ENCODE measurements at regions not wholly inside any gene's neighbourhood (a gene's known extent, or its start where the extent isn't known, plus 50 kb on each side); places are given as distances from the start of the nearest gene placed in this dataset.
"Not testable (repeated sequence)": the region's sequence is repeated elsewhere in the genome, so short reads cannot be mapped to it uniquely, and the experiment has no call there.

DNA sequence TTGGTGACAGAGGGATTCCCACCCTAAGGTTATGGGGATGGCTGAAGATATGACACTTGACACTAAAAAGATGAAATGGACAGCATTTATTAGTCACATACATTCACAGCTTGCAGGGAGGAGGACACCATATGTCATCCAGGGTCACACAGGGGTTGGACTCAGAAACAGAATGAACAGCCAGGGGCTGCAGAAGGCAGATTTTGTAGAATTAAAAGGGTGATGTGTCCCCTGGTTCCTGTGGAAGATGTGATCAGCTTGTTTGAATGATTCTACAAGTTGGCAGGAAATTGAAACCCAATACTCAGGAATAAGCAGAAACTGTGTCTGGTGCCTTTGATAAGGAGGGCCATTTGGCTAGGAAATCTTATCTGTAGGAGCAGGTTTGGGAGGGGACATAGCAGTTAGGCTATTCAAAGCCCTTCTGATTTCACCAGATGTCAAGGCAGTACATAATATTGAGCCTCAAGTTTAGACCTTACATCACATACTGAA is 102.3 kb upstream of the GRIN3A start:
- H3K27ac ChIP-seq, result no peak overlapping the region
- TF ChIP-seq, protein P1, sequence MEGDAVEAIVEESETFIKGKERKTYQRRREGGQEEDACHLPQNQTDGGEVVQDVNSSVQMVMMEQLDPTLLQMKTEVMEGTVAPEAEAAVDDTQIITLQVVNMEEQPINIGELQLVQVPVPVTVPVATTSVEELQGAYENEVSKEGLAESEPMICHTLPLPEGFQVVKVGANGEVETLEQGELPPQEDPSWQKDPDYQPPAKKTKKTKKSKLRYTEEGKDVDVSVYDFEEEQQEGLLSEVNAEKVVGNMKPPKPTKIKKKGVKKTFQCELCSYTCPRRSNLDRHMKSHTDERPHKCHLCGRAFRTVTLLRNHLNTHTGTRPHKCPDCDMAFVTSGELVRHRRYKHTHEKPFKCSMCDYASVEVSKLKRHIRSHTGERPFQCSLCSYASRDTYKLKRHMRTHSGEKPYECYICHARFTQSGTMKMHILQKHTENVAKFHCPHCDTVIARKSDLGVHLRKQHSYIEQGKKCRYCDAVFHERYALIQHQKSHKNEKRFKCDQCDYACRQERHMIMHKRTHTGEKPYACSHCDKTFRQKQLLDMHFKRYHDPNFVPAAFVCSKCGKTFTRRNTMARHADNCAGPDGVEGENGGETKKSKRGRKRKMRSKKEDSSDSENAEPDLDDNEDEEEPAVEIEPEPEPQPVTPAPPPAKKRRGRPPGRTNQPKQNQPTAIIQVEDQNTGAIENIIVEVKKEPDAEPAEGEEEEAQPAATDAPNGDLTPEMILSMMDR (IDR thresholded peaks at IDR 0.05), result no peak
- no peak for TF ChIP-seq ZFX (IDR thresholded peaks at IDR 0.05; ENCODE audit: borderline replicate concordance)

DNA sequence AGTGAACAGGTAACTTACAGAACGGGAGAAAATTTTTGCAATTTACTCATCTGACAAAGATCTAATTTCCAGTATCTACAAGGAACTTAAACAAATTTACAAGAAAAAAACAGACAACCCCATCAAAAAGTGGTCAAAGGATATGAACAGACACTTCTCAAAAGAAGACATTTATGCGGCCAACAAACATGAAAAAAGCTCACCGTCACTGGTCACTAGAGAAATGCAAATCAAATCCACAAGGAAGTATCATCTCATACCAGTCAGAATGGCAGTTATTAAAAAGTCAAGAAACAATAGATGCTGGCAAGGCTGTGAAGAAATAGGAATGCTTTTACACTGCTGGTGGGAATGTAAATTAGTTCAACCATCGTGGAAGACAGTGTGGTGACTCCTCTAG is 100.5 kb upstream of the GRIN3A start:
- H3K27ac ChIP-seq, result not testable (repeated sequence)

DNA sequence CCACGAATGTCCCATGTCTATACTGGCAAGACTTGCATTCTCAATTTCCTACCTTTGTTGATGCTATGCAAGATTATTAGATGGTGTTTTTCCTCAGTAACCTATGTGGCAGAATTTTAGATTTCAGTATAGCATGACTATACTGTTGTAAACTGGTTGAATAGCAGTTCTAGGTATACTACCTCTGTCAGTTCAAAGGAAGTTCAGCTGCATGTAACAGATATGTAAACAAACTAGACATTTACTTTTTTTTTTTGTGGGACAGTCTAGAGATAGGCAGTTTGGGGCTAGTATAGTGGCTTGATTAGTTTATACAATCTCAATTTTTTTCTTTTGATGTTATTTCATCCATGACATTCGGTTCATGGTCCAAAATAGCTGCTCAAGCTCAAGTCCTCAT is 97.6 kb upstream of the GRIN3A start:
- no peak overlapping the region for H3K27ac ChIP-seq
- no peak for TF ChIP-seq ZFX (IDR thresholded peaks at IDR 0.05; ENCODE audit: borderline replicate concordance)

DNA sequence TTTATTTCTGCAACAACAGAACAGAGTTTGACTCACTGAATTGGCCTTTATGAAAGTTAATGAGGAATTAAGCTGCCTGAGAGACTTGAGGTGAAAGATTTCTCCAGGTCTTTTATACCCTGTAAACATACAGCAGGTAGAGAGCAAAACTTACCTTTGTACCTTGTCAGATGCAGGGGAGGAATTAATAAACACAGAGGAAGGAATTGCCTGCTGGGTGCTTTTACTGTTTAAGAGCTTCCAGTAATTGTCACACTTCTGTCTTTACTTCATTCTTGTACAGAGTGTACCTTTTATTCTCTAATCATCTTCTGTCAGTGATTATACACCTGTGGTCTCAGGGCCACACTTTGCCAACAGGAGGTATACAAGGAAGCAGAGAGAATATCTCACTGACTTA is 94.0 kb upstream of the GRIN3A start:
- H3K27ac ChIP-seq, result no peak overlapping the region
- TF ChIP-seq, protein P1 (IDR thresholded peaks at IDR 0.05), result no peak
- TF ChIP-seq ZFX (IDR thresholded peaks at IDR 0.05; ENCODE audit: borderline replicate concordance), result no peak

DNA sequence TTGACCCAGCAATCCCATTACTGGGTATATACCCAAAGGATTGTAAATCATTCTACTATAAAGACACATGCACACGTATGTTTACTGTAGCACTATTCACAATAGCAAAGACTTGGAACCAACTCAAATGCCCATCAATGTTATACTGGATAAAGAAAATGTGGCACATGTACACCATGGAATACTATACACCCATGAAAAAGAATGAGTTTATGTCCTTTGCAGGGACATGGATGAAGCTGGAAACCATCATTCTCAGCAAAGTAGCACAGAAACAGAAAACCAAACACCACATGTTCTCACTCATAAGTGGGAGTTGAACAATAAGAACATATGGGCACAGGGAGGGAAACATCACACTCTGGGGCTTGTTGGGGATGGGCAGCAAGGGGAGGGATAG is 83.0 kb upstream of the GRIN3A start:
- H3K27ac ChIP-seq, result not testable (repeated sequence)

DNA sequence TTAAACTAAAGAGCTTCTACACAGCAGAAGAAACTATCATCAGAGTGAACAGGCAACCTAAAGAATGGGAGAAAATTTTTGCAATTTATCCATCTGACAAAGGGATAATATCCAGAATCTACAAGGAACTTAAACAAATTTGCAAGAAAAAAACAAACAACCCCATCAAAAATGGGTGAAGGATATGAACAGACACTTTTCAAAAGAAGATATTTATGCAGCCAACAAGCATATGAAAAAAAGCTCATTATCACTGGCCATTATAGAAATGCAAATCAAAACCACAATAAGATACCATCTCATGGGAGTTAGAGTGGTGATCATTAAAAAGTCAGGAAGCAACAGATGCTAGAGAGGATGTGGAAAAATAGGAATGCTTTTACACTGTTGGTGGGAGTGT is 82.5 kb upstream of the GRIN3A start:
- not testable (repeated sequence) for H3K27ac ChIP-seq

DNA sequence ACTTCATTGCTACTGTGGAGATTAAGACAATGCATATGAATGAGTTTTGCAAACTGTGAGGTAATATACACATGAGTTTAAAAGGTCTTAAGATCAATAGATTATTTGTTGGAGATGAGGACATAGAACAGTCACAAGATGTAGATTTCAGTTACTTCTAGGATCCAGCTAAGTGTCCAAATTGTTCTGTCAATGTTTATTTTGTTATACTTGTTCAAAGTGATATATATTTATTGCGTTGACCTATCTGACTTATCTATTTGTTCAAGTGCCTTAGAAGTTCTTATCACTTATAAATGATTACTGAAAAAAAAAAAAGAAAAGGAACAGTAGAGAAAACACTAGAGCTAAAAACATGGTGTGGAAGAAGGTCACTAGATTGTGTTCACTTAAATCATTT is 75.6 kb upstream of the GRIN3A start:
- H3K27ac ChIP-seq, result no peak overlapping the region
- no peak for TF ChIP-seq ZFX (IDR thresholded peaks at IDR 0.05; ENCODE audit: borderline replicate concordance)
- TF ChIP-seq, protein P1 (IDR thresholded peaks at IDR 0.05), result no peak

DNA sequence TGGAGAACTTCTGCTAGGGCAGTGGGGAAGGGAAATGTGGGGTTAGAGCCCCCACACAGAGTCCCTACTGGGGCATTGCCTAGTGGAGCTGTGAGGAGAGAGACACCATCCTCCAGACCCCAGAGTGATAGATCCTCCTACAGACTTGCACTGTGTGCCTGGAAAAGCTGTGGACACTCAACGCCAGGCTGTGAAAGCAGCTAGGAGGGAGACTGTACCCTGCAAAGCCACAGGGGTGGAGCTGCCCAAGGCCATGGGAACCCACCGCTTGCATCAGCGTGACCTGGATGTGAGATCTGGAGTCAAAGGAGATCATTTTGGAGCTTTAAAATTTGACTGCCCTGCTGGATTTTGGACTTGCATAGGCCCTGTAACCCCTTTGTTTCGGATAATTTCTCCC is 69.4 kb upstream of the GRIN3A start:
- H3K27ac ChIP-seq, result not testable (repeated sequence)

DNA sequence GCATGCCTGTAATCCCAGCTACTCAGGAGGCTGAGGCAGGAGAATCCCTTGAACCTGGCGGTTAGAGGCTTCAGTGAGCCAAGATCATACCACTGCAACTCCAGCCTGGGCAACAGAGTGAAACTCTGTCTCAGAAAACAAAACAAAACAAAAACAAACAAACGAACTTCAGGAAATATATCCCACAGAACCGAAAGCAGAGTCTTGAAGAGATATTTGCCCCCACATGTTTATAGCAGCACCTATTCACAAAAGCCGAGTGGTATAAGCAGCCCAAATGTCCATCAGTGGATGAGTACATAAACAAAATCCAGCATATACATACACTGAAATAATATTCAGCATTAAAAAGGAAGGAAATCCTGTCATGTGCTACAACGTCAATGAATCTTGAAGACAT is 57.6 kb upstream of the GRIN3A start:
- no peak overlapping the region for H3K27ac ChIP-seq
- no peak for TF ChIP-seq ZFX (IDR thresholded peaks at IDR 0.05; ENCODE audit: borderline replicate concordance)
- TF ChIP-seq, protein P1 (IDR thresholded peaks at IDR 0.05), result no peak

DNA sequence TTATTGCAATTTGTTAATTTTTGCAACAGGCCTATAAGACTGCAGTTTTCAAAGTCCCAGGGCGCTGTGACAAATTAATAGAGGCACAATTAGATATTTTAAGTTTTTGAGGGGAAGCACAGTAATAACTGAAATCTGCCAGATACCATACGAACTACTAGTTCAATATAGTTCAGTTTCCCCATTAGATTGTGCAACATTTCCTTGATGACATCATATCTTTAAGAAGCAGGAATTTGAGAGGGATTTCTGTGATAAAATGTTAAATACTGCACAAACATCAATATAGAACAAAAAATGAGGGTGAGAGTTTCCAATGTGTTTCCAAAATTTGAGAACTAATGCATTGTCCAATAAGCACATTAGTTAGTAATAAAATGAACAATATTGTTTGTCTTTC is 56.7 kb upstream of the GRIN3A start:
- H3K27ac ChIP-seq, result no peak overlapping the region
- TF ChIP-seq, protein P1 (IDR thresholded peaks at IDR 0.05), result no peak
- TF ChIP-seq ZFX (IDR thresholded peaks at IDR 0.05; ENCODE audit: borderline replicate concordance), result no peak
